ENCODE measurements at regions not wholly inside any gene's neighbourhood (a gene's known extent, or its start where the extent isn't known, plus 50 kb on each side); places are given as distances from the start of the nearest gene placed in this dataset.
A peak's percentile ranks its signal among the peaks of the same experiment; 100 is the strongest.

GRCh38 chr17:77036841-77037381 is 103.9 kb upstream of the SEC14L1 start:
- Histone ChIP-seq H3K27me3 (ENCODE audit: control insufficient read depth, low read length) (no peaks in the 10 kb centered on the region), H3K27ac (ENCODE audit: low read depth, low read length) (peak overlapping the region; percentile 97), H3K9me3 (ENCODE audit: control insufficient read depth, insufficient read depth, low read length) (peaks cover 5% of the 10 kb centered on the region; the same call in 1 of the 2 replicates), H3K4me1 (ENCODE audit: control insufficient read depth, low read length) (peaks cover 62% of the 10 kb centered on the region), H3K4me2 (ENCODE audit: low read length) (peak overlapping the region; percentile 97), H3K4me3 (ENCODE audit: low read length) (peak overlapping the region; percentile 85), H3K36me3 (ENCODE audit: control insufficient read depth, low read length) (no peaks in the 10 kb centered on the region; the same call in 1 of the 2 replicates), H3F3A (ENCODE audit: control insufficient read depth, insufficient read depth) (peaks cover 26% of the 10 kb centered on the region), H3K9me2 (replicated peaks; ENCODE audit: control insufficient read depth, low read length) (no peaks in the 10 kb centered on the region), H3K79me2 (ENCODE audit: control insufficient read depth, low read length) (peaks cover 21% of the 10 kb centered on the region), H4K20me1 (ENCODE audit: control insufficient read depth, insufficient read depth, low read depth, low read length) (no peaks in the 10 kb centered on the region)
- TF ChIP-seq, protein P1, sequence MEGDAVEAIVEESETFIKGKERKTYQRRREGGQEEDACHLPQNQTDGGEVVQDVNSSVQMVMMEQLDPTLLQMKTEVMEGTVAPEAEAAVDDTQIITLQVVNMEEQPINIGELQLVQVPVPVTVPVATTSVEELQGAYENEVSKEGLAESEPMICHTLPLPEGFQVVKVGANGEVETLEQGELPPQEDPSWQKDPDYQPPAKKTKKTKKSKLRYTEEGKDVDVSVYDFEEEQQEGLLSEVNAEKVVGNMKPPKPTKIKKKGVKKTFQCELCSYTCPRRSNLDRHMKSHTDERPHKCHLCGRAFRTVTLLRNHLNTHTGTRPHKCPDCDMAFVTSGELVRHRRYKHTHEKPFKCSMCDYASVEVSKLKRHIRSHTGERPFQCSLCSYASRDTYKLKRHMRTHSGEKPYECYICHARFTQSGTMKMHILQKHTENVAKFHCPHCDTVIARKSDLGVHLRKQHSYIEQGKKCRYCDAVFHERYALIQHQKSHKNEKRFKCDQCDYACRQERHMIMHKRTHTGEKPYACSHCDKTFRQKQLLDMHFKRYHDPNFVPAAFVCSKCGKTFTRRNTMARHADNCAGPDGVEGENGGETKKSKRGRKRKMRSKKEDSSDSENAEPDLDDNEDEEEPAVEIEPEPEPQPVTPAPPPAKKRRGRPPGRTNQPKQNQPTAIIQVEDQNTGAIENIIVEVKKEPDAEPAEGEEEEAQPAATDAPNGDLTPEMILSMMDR (IDR thresholded peaks at IDR 0.05; ENCODE audit: low read depth, low read length, poor library complexity, severe bottlenecking) = peak; percentile 41
- TF ChIP-seq EZH2phosphoT487 (IDR thresholded peaks at IDR 0.05; ENCODE audit: borderline replicate concordance, low read length) = no peak

DNA sequence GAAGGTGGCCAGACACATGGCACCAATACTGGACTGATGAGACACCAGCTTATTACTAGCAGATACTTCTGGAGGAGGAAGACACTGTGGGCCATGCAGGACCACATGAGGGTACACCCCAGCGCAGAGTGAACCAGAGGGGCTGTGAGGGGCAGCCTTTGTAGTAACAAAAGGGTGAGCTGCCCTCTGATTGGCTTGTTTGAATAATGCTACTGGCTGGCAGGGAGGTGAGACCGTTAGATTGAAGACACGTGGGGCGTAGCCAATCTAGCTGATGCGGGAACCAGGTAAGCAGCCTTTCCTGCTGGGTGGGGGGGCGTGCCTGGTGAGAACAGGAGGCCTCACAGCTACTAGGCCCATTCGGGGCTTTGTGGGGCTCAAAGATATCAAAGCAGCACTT is 102.8 kb upstream of the SEC14L1 start:
- Histone ChIP-seq H3K36me3 (ENCODE audit: control insufficient read depth, low read length) (no peaks in the 10 kb centered on the region), H3K4me3 (ENCODE audit: low read length) (peak overlapping the region; percentile 85), H3K27ac (ENCODE audit: low read depth, low read length) (peak overlapping the region; percentile 97), H3F3A (ENCODE audit: control insufficient read depth, insufficient read depth) (peaks cover 28% of the 10 kb centered on the region), H3K9me3 (ENCODE audit: control insufficient read depth, insufficient read depth, low read length) (no peaks in the 10 kb centered on the region), H4K20me1 (ENCODE audit: control insufficient read depth, insufficient read depth, low read depth, low read length) (no peaks in the 10 kb centered on the region), H3K4me1 (ENCODE audit: control insufficient read depth, low read length) (peaks cover 70% of the 10 kb centered on the region), H3K79me2 (ENCODE audit: control insufficient read depth, low read length) (peaks cover 21% of the 10 kb centered on the region), H3K27me3 (ENCODE audit: control insufficient read depth, low read length) (no peaks in the 10 kb centered on the region), H3K9me2 (replicated peaks; ENCODE audit: control insufficient read depth, low read length) (no peaks in the 10 kb centered on the region), H3K4me2 (ENCODE audit: low read length) (peak overlapping the region; percentile 97)
- no peak for TF ChIP-seq EZH2phosphoT487 (IDR thresholded peaks at IDR 0.05; ENCODE audit: borderline replicate concordance, low read length)
- TF ChIP-seq, protein P1 (IDR thresholded peaks at IDR 0.05; ENCODE audit: low read depth, low read length, poor library complexity, severe bottlenecking) = no peak

DNA sequence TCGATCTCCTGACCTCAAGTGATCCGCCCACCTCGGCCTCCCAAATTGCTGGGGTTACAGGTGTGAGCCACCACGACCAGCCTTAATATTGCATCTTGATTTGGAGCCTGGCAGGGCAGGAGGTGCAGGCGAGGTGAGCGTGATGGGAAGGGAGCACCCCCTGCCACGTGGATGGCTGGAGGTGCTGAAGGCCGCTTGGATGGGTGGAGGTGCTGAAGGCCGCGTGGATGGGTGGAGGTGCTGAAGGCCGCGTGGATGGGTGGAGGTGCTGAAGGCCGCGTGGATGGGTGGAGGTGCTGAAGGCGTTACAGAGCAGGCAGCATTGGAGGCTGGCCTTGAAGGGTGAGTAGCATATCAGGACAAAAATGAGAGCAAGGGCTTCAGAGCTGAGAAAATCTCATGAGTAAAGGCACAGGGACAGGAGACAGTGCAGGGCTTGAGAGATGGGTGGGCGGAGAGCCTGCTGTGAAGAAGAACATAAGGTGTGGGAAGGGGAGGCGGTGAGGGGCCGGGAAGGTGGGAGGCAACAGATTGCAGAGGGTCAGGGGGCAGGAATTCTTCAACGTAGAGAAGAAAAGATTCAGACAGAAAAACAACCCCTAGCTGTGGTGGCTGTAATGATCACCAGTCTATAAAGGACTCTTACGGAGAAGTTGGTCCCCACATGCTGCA is 101.7 kb upstream of the SEC14L1 start:
- no peaks in the 10 kb centered on the region for H3K9me3 ChIP-seq (ENCODE audit: control insufficient read depth, insufficient read depth, low read length)
- H3K9me2 ChIP-seq (replicated peaks; ENCODE audit: control insufficient read depth, low read length) = no peaks in the 10 kb centered on the region
- no peak overlapping the region for H3K27ac ChIP-seq (ENCODE audit: low read depth, low read length)
- no peak overlapping the region for H3K4me3 ChIP-seq (ENCODE audit: low read length)
- H3K4me2 ChIP-seq (ENCODE audit: low read length) = no peak overlapping the region
- peaks cover 61% of the 10 kb centered on the region for H3K4me1 ChIP-seq (ENCODE audit: control insufficient read depth, low read length)
- H3F3A ChIP-seq (ENCODE audit: control insufficient read depth, insufficient read depth) = peaks cover 27% of the 10 kb centered on the region
- H3K79me2 ChIP-seq (ENCODE audit: control insufficient read depth, low read length) = peaks cover 21% of the 10 kb centered on the region
- no peak for TF ChIP-seq EZH2phosphoT487 (IDR thresholded peaks at IDR 0.05; ENCODE audit: borderline replicate concordance, low read length)
- H4K20me1 ChIP-seq (ENCODE audit: control insufficient read depth, insufficient read depth, low read depth, low read length) = no peaks in the 10 kb centered on the region
- no peaks in the 10 kb centered on the region for H3K27me3 ChIP-seq (ENCODE audit: control insufficient read depth, low read length)
- H3K36me3 ChIP-seq (ENCODE audit: control insufficient read depth, low read length) = no peaks in the 10 kb centered on the region
